OCI-LY1 (cell line): ENCODE measurements at regions not wholly inside any gene's neighbourhood (a gene's known extent, or its start where the extent isn't known, plus 50 kb on each side); places are given as distances from the start of the nearest gene placed in this dataset.

Experiments
- H2AFZ ChIP-seq: fragments of 200-600 bp; sonication (generic), shearing (Covaris generic); 2 replicates; pipeline ENCODE4 v1.6.0; 2014; ENCODE audit warnings: antibody characterized with exemption, mild to moderate bottlenecking, low read length
- H3F3A ChIP-seq: fragments of 200-600 bp; sonication (generic), shearing (Covaris generic); 2 replicates; pipeline ENCODE4 v1.6.0; 2014; ENCODE audit warnings: mild to moderate bottlenecking, antibody characterized with exemption, low read length, moderate library complexity; ENCODE audit not compliant: insufficient read depth
- H3K27ac ChIP-seq: fragments of 200-600 bp; sonication (generic); 2 replicates; pipeline ENCODE4 v1.5.1; 2014; ENCODE audit warnings: low read length, mixed run types, mild to moderate bottlenecking, low read depth; ENCODE audit not compliant: poor library complexity, severe bottlenecking
- H3K27me3 ChIP-seq: fragments of 200-600 bp; sonication (generic); 2 replicates; pipeline ENCODE4 v1.6.0; 2014; ENCODE audit warnings: antibody characterized with exemption, mild to moderate bottlenecking, low read length, moderate library complexity; ENCODE audit not compliant: insufficient read depth
- H3K36me3 ChIP-seq: fragments of 200-600 bp; sonication (generic); 2 replicates; pipeline ENCODE4 v1.6.1; 2014; ENCODE audit warnings: mild to moderate bottlenecking, antibody characterized with exemption, low read length, moderate library complexity, mixed read lengths; ENCODE audit not compliant: insufficient read depth
- H3K4me1 ChIP-seq: fragments of 200-600 bp; sonication (generic); 2 replicates; pipeline ENCODE4 v1.5.1; 2014; ENCODE audit warnings: mild to moderate bottlenecking, low read length, moderate library complexity; ENCODE audit not compliant: insufficient read depth, severe bottlenecking
- H3K4me2 ChIP-seq: fragments of 200-600 bp; sonication (generic), shearing (Covaris generic); 2 replicates; pipeline ENCODE4 v1.6.1; 2014; ENCODE audit warnings: low read length
- H3K4me3 ChIP-seq: fragments of 200-600 bp; sonication (generic); 2 replicates; pipeline ENCODE4 v1.5.1; 2014; ENCODE audit warnings: low read length, low read depth, mild to moderate bottlenecking, mixed read lengths; ENCODE audit not compliant: poor library complexity, severe bottlenecking
- H3K79me2 ChIP-seq: fragments of 200-600 bp; shearing (Covaris generic); 2 replicates; pipeline ENCODE4 v1.6.1; 2016; ENCODE audit warnings: mixed run types, low read length, mixed read lengths; ENCODE audit not compliant: insufficient read depth
- H3K9ac ChIP-seq: fragments of 200-600 bp; sonication (generic), shearing (Covaris generic); 2 replicates; pipeline ENCODE4 v1.6.1; 2014; ENCODE audit warnings: mild to moderate bottlenecking, low read length, mixed read lengths
- H3K9me2 ChIP-seq: fragments of 200-600 bp; sonication (generic), shearing (Covaris generic); 2 replicates; pipeline ENCODE4 v1.6.1; 2014; ENCODE audit warnings: low read depth, mild to moderate bottlenecking, low read length, mixed read lengths
- H3K9me3 ChIP-seq: fragments of 200-600 bp; shearing (Covaris generic); 2 replicates; pipeline ENCODE4 v1.6.1; 2014; ENCODE audit warnings: low read length, mixed read lengths
- H4K20me1 ChIP-seq: fragments of 200-600 bp; sonication (generic), shearing (Covaris generic); 2 replicates; pipeline ENCODE4 v1.6.0; 2016; ENCODE audit warnings: mild to moderate bottlenecking, low read length; ENCODE audit not compliant: insufficient read depth
- CTCF ChIP-seq: fragments of 200-600 bp; sonication (generic), shearing (Covaris generic); IDR thresholded peaks from 2 replicates; pipeline ENCODE4 v1.5.1; 2017; ENCODE audit warnings: mild to moderate bottlenecking, antibody characterized with exemption, low read length, moderate library complexity, mixed read lengths
- EZH2 ChIP-seq: fragments of 200-600 bp; sonication (generic), shearing (Covaris generic); IDR thresholded peaks from 2 replicates; pipeline ENCODE4 v1.8.0; 2017; ENCODE audit warnings: borderline replicate concordance, mixed run types, mild to moderate bottlenecking, antibody characterized with exemption, low read length, moderate library complexity, mixed read lengths

GRCh38 chrX:22351966-22352365 lies 79.3 kb downstream of the CBLL2 start:
- Histone ChIP-seq H2AFZ (no peak overlapping the region), H3K36me3 (no peaks in the 10 kb centered on the region), H3K27me3 (no peaks in the 10 kb centered on the region), H3K27ac (no peak overlapping the region), H3F3A (no peaks in the 10 kb centered on the region), H3K9me2 (no peaks in the 10 kb centered on the region), H3K9me3 (no peaks in the 10 kb centered on the region), H3K4me3 (no peak overlapping the region), H3K79me2 (no peaks in the 10 kb centered on the region), H4K20me1 (no peaks in the 10 kb centered on the region), H3K4me1 (no peaks in the 10 kb centered on the region), H3K9ac (no peak overlapping the region), H3K4me2 (no peak overlapping the region)
- TF ChIP-seq EZH2: no peak
- no peak for TF ChIP-seq CTCF

GRCh38 chrX:22357621-22358020 lies 84.9 kb downstream of the CBLL2 start:
- no peak overlapping the region for H3K4me2 ChIP-seq
- no peaks in the 10 kb centered on the region for H3K9me2 ChIP-seq
- H3K79me2 ChIP-seq: no peaks in the 10 kb centered on the region
- no peak for TF ChIP-seq EZH2
- no peaks in the 10 kb centered on the region for H3K4me1 ChIP-seq
- H3K4me3 ChIP-seq: no peak overlapping the region
- no peaks in the 10 kb centered on the region for H4K20me1 ChIP-seq
- H3K27ac ChIP-seq: no peak overlapping the region
- no peaks in the 10 kb centered on the region for H3K27me3 ChIP-seq
- H3K9me3 ChIP-seq: no peaks in the 10 kb centered on the region
- no peak overlapping the region for H2AFZ ChIP-seq
- no peak overlapping the region for H3K9ac ChIP-seq
- no peaks in the 10 kb centered on the region for H3K36me3 ChIP-seq
- H3F3A ChIP-seq: no peaks in the 10 kb centered on the region

GRCh38 chrX:22360129-22360528 lies 87.4 kb downstream of the CBLL2 start:
- no peak for TF ChIP-seq EZH2
- TF ChIP-seq CTCF: no peak
- H3K27ac ChIP-seq: no peak overlapping the region
- H3F3A ChIP-seq: no peaks in the 10 kb centered on the region
- no peaks in the 10 kb centered on the region for H3K79me2 ChIP-seq
- no peaks in the 10 kb centered on the region for H3K9me3 ChIP-seq
- H3K36me3 ChIP-seq: no peaks in the 10 kb centered on the region
- no peaks in the 10 kb centered on the region for H3K9me2 ChIP-seq
- no peak overlapping the region for H3K9ac ChIP-seq
- no peak overlapping the region for H3K4me3 ChIP-seq
- H3K4me1 ChIP-seq: no peaks in the 10 kb centered on the region
- H3K27me3 ChIP-seq: no peaks in the 10 kb centered on the region
- H2AFZ ChIP-seq: no peak overlapping the region
- no peaks in the 10 kb centered on the region for H4K20me1 ChIP-seq
- H3K4me2 ChIP-seq: no peak overlapping the region

- no peak for TF ChIP-seq CTCF
- TF ChIP-seq EZH2: no peak
- no peaks in the 10 kb centered on the region for H4K20me1 ChIP-seq
- no peaks in the 10 kb centered on the region for H3K79me2 ChIP-seq
- no peak overlapping the region for H3K27ac ChIP-seq
- no peak overlapping the region for H3K4me2 ChIP-seq
- no peaks in the 10 kb centered on the region for H3K9me3 ChIP-seq
- no peak overlapping the region for H3K4me3 ChIP-seq
- H3K36me3 ChIP-seq: no peaks in the 10 kb centered on the region
- no peaks in the 10 kb centered on the region for H3K4me1 ChIP-seq
- H3K9ac ChIP-seq: no peak overlapping the region
- H3K9me2 ChIP-seq: no peaks in the 10 kb centered on the region
- H3F3A ChIP-seq: no peaks in the 10 kb centered on the region
- H2AFZ ChIP-seq: no peak overlapping the region
- H3K27me3 ChIP-seq: no peaks in the 10 kb centered on the region
Observed at GRCh38 chrX:22365460-22365859, 92.7 kb downstream of the CBLL2 start.
